ENCODE measurements at regions not wholly inside any gene's neighbourhood (a gene's known extent, or its start where the extent isn't known, plus 50 kb on each side); places are given as distances from the start of the nearest gene placed in this dataset.

DNA sequence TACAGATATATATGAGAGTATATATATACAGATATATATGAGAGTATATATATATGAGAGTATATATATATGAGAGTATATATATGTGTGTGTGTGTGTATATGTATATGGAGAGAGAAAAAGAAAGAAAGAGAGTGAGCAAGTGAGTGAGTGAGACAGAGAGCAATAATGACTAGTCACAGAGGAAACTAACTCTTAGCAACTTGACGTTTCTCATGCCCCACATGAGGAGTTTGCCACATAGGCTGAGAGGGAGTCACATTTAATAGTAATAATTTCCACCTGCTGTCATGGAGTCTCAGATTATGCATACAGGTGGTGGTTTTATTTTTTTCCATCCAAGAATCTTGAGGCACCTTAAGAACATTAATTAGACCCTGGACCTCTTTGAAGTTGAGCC is 199.9 kb downstream of the GATA3 start:
- H3K36me3 Mint-ChIP-seq (ENCODE audit: insufficient read depth), result no peaks in the 10 kb centered on the region
- no peaks in the 10 kb centered on the region for H3K9me3 Mint-ChIP-seq (ENCODE audit: low read depth)
- peaks cover 38% of the 10 kb centered on the region for H3K27me3 Mint-ChIP-seq
- H3K27ac Mint-ChIP-seq, result no peak overlapping the region
- DNase-seq (ENCODE audit: low spot score, unreplicated experiment), result no peak
- H3K4me1 Mint-ChIP-seq (ENCODE audit: low read depth), result peaks cover 3% of the 10 kb centered on the region
- TF ChIP-seq, protein P1, sequence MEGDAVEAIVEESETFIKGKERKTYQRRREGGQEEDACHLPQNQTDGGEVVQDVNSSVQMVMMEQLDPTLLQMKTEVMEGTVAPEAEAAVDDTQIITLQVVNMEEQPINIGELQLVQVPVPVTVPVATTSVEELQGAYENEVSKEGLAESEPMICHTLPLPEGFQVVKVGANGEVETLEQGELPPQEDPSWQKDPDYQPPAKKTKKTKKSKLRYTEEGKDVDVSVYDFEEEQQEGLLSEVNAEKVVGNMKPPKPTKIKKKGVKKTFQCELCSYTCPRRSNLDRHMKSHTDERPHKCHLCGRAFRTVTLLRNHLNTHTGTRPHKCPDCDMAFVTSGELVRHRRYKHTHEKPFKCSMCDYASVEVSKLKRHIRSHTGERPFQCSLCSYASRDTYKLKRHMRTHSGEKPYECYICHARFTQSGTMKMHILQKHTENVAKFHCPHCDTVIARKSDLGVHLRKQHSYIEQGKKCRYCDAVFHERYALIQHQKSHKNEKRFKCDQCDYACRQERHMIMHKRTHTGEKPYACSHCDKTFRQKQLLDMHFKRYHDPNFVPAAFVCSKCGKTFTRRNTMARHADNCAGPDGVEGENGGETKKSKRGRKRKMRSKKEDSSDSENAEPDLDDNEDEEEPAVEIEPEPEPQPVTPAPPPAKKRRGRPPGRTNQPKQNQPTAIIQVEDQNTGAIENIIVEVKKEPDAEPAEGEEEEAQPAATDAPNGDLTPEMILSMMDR (IDR thresholded peaks at IDR 0.05; ENCODE audit: unreplicated experiment), result no peak
- H3K4me3 Mint-ChIP-seq (ENCODE audit: low read depth), result no peak overlapping the region

DNA sequence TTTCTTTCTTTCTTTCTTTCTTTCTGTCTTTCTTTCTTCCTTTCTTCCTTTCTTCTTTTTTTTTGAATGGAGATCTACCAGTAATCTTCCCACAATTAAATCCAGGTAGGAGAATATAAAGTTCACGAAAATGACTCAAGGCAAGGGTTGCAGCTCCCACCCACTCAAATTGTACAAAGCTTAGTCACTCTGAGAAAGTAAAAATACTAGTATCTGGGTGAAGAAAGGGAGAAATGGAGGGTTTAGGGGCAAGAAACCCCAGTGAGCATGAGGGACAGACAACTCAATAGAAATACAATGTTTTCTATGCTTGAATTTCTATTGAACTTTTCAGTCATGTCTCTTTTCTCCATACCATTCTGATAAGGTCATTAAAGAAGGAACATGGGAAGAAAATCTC is 200.8 kb downstream of the GATA3 start:
- Mint-ChIP-seq H3K36me3 (ENCODE audit: insufficient read depth) (no peaks in the 10 kb centered on the region), H3K4me1 (ENCODE audit: low read depth) (peaks cover 3% of the 10 kb centered on the region), H3K27me3 (peaks cover 39% of the 10 kb centered on the region), H3K4me3 (ENCODE audit: low read depth) (no peak overlapping the region), H3K27ac (no peak overlapping the region), H3K9me3 (ENCODE audit: low read depth) (no peaks in the 10 kb centered on the region)
- TF ChIP-seq, protein P1 (IDR thresholded peaks at IDR 0.05; ENCODE audit: unreplicated experiment), result no peak
- no peak for DNase-seq (ENCODE audit: low spot score, unreplicated experiment)

DNA sequence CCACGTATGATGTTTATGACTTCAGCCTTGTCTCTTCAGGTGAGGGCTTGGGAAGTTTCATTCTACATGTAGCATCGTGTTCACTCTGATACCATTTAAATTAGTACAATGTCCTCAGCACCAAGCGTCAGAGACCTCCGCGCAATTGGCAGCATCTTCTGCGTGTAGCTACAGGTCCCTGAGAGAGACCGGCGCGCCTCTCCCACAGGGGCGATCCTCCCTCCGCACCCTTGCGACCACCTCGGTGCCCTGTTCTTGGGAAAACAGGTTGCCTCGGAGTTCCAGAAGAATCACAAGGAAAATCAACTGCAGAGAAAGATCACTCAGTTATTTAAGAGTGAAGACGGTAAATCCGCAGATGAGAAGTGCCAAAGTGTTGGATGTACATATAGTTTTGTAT is 206.2 kb downstream of the GATA3 start:
- Mint-ChIP-seq H3K36me3 (ENCODE audit: insufficient read depth) (no peaks in the 10 kb centered on the region), H3K27me3 (peaks cover 59% of the 10 kb centered on the region), H3K27ac (no peak overlapping the region), H3K4me1 (ENCODE audit: low read depth) (peaks cover 3% of the 10 kb centered on the region), H3K9me3 (ENCODE audit: low read depth) (no peaks in the 10 kb centered on the region), H3K4me3 (ENCODE audit: low read depth) (no peak overlapping the region)
- TF ChIP-seq, protein P1 (IDR thresholded peaks at IDR 0.05; ENCODE audit: unreplicated experiment), result no peak
- no peak for DNase-seq (ENCODE audit: low spot score, unreplicated experiment)

DNA sequence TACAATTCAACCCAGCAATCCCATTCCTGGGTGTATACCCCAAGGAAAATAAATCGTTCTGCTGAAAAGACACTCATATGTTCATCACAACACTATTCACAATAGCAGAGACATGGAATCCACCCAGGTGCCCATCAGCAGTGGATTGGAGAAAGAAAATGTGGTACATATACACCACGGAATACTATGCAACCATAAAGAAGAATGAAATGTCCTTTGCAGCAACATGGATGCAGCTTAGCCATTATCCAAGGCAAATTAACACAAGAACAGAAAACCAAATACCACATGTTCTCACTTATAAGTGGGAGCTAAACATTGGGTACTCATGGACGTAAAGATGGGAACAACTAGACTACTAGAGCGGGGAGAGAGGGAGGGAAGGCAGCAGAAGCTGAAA is 207.8 kb downstream of the GATA3 start:
- Mint-ChIP-seq H3K27me3 (peaks cover 54% of the 10 kb centered on the region), H3K4me1 (ENCODE audit: low read depth) (no peaks in the 10 kb centered on the region), H3K36me3 (ENCODE audit: insufficient read depth) (no peaks in the 10 kb centered on the region), H3K27ac (no peak overlapping the region), H3K4me3 (ENCODE audit: low read depth) (no peak overlapping the region), H3K9me3 (ENCODE audit: low read depth) (no peaks in the 10 kb centered on the region)
- no peak for DNase-seq (ENCODE audit: low spot score, unreplicated experiment)
- TF ChIP-seq, protein P1 (IDR thresholded peaks at IDR 0.05; ENCODE audit: unreplicated experiment), result no peak

- DNase-seq (ENCODE audit: low spot score, unreplicated experiment), result no peak
- Mint-ChIP-seq H3K4me3 (ENCODE audit: low read depth) (no peak overlapping the region), H3K27ac (no peak overlapping the region), H3K27me3 (peaks cover 34% of the 10 kb centered on the region), H3K36me3 (ENCODE audit: insufficient read depth) (no peaks in the 10 kb centered on the region), H3K9me3 (ENCODE audit: low read depth) (peaks cover 4% of the 10 kb centered on the region), H3K4me1 (ENCODE audit: low read depth) (no peaks in the 10 kb centered on the region)
- TF ChIP-seq, protein P1 (IDR thresholded peaks at IDR 0.05; ENCODE audit: unreplicated experiment), result no peak
Observed at GRCh38 chr10:8269976-8270375, 215.5 kb downstream of the GATA3 start.

All from progenitor cell of endocrine pancreas (in vitro differentiated cells).